ENCODE measurements at regions not wholly inside any gene's neighbourhood (a gene's known extent, or its start where the extent isn't known, plus 50 kb on each side); places are given as distances from the start of the nearest gene placed in this dataset.

DNA sequence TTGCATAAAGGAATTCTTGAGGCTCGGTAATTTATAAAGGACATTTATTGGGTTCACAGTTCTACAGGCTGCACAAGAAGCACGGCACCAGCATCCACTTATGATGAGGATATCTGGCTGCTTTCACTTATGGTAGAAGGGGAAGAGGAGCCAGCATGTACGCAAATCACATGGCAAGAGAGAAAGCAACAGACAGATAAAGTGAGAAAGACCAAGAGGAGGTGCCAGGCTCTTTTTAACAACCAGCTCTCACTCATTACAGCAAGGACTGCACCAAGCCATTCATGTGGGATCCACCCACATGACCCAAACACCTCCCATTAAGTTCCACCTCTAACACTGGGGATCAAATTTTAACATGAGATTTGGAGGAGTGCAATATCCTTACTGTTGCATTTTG lies 1198.2 kb downstream of the ADGRL3 start:
- no peak overlapping the region for H2AFZ ChIP-seq (ENCODE audit: low read depth)
- no peaks in the 10 kb centered on the region for H3F3A ChIP-seq (replicated peaks; ENCODE audit: insufficient read depth)
- no peaks in the 10 kb centered on the region for H3K79me2 ChIP-seq (ENCODE audit: insufficient read depth)
- H3K4me3 ChIP-seq (ENCODE audit: low read depth in 2 of 2, low read length in 1 of 2), result no peak overlapping the region
- WGBS (ENCODE audit: low lambda C conversion rate), result 53% methylated on average over 3 of the region's 3 CpGs
- ChIA-PET POLR2A (no interaction called here), CTCF (interaction anchor here (0.7 kb wide), 1 partner anchor 13 kb away, joined by 3 read pairs; no protein-coding TSS in a partner anchor)
- TF ChIP-seq RAD21 (IDR thresholded peaks at IDR 0.05; ENCODE audit: low read length) (no peak), SMC3 (IDR thresholded peaks at IDR 0.05; ENCODE audit: low read depth, low read length) (no peak), POLR2AphosphoS5 (IDR thresholded peaks at IDR 0.05; ENCODE audit: low read depth, low read length) (no peak), EP300 (IDR thresholded peaks at IDR 0.05; ENCODE audit: borderline replicate concordance in 1 of 2, low read depth in 1 of 2, low read length in 1 of 2) (no peak), FOSL2 (IDR thresholded peaks at IDR 0.05; ENCODE audit: borderline replicate concordance, low read depth) (no peak)
- no peaks in the 10 kb centered on the region for H4K20me1 ChIP-seq (ENCODE audit: insufficient read depth)
- no peaks in the 10 kb centered on the region for H3K36me3 ChIP-seq (replicated peaks in 1 of 2; ENCODE audit: control insufficient read depth in 1 of 2, insufficient read depth in 2 of 2, low read length in 1 of 2)
- no peaks in the 10 kb centered on the region for H3K4me1 ChIP-seq (ENCODE audit: control insufficient read depth in 1 of 2, insufficient read depth in 2 of 2, low read depth in 1 of 2, low read length in 1 of 2)
- no peaks in the 10 kb centered on the region for H3K9me3 ChIP-seq
- no peak overlapping the region for H3K27ac ChIP-seq (ENCODE audit: low read depth in 2 of 2, low read length in 1 of 2)
- H3K4me2 ChIP-seq, result no peak overlapping the region
- no peak overlapping the region for H3K9ac ChIP-seq
- no peaks in the 10 kb centered on the region for H3K9me2 ChIP-seq
- H3K27me3 ChIP-seq (ENCODE audit: insufficient read depth), result no peaks in the 10 kb centered on the region
- no peak for DNase-seq

DNA sequence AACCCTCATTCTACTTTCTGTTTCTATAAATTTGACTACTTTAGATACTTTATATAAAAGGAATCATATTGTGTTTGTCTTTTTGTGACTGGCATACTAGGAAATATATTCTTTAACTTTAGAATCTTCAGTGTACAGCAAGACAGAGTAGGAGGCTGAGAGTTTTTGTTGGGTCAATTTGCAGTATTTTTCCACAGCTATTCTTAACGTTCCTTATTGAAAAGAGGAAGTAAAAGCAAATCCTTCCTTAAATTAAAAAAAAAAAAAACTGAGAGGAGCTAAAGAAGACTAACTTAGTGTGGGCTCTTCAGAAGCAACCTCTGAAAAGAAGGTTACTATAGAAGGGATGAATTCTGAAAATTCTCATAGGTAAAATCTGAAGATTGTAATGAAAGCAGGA lies 1194.6 kb downstream of the ADGRL3 start:
- no peak for TF ChIP-seq FOSL2 (IDR thresholded peaks at IDR 0.05; ENCODE audit: borderline replicate concordance, low read depth)
- no peak for TF ChIP-seq EP300 (IDR thresholded peaks at IDR 0.05; ENCODE audit: borderline replicate concordance in 1 of 2, low read depth in 1 of 2, low read length in 1 of 2)
- TF ChIP-seq RFX5 (IDR thresholded peaks at IDR 0.05; ENCODE audit: low read length), result no peak
- TF ChIP-seq TEAD4 (IDR thresholded peaks at IDR 0.05; ENCODE audit: borderline replicate concordance, insufficient read depth), result no peak
- no peak for TF ChIP-seq POLR2AphosphoS5 (IDR thresholded peaks at IDR 0.05; ENCODE audit: low read depth, low read length)
- Histone ChIP-seq H3K4me2 (no peak overlapping the region), H3F3A (replicated peaks; ENCODE audit: insufficient read depth) (no peaks in the 10 kb centered on the region), H3K4me3 (ENCODE audit: low read depth in 2 of 2, low read length in 1 of 2) (no peak overlapping the region), H3K9me3 (no peaks in the 10 kb centered on the region), H3K4me1 (ENCODE audit: control insufficient read depth in 1 of 2, insufficient read depth in 2 of 2, low read depth in 1 of 2, low read length in 1 of 2) (no peaks in the 10 kb centered on the region), H3K27ac (ENCODE audit: low read depth in 2 of 2, low read length in 1 of 2) (no peak overlapping the region), H2AFZ (ENCODE audit: low read depth) (peak overlapping the region; percentile 59; the same call in 1 of the 2 replicates), H4K20me1 (ENCODE audit: insufficient read depth) (no peaks in the 10 kb centered on the region), H3K9ac (no peak overlapping the region), H3K36me3 (replicated peaks in 1 of 2; ENCODE audit: control insufficient read depth in 1 of 2, insufficient read depth in 2 of 2, low read length in 1 of 2) (no peaks in the 10 kb centered on the region), H3K79me2 (ENCODE audit: insufficient read depth) (no peaks in the 10 kb centered on the region), H3K27me3 (ENCODE audit: insufficient read depth) (no peaks in the 10 kb centered on the region), H3K9me2 (no peaks in the 10 kb centered on the region)
- POLR2A ChIA-PET, result no interaction called here
- CTCF ChIA-PET, result no interaction called here
- DNase-seq, result no peak
- 13% methylated on average over 1 of the region's 1 CpG for WGBS (ENCODE audit: low lambda C conversion rate)

DNA sequence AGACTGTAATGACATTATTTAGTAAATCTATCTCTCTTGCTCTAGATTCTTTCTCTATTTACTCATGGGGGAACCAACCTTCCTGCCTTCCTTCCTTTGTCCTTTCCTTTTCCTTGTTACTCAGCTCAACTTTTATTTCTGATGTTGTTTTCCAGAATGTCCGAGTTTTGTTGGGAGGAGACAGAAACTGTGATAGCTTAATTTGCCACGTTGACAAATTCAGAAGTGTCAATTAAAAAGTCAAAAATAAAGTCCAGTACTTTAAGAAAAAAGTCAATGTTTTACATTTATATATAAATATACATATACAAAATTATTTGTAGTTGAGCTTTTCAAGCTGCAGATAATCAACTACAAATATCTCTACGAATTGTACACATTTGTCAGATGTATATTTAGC lies 1187.7 kb downstream of the ADGRL3 start:
- TF ChIP-seq FOXJ3 (CRISPR knock-in tag; IDR thresholded peaks at IDR 0.05) (no peak), TEAD4 (IDR thresholded peaks at IDR 0.05; ENCODE audit: borderline replicate concordance, insufficient read depth) (no peak), FOSL2 (IDR thresholded peaks at IDR 0.05; ENCODE audit: borderline replicate concordance, low read depth) (no peak), CHD2 (IDR thresholded peaks at IDR 0.05; ENCODE audit: low read length, partially characterized antibody) (no peak), SIN3A (IDR thresholded peaks at IDR 0.05; ENCODE audit: borderline replicate concordance, low read depth, low read length) (no peak), EP300 (IDR thresholded peaks at IDR 0.05; ENCODE audit: borderline replicate concordance in 1 of 2, low read depth in 1 of 2, low read length in 1 of 2) (no peak), RAD21 (IDR thresholded peaks at IDR 0.05; ENCODE audit: low read length) (no peak)
- TF ChIP-seq, protein P1, sequence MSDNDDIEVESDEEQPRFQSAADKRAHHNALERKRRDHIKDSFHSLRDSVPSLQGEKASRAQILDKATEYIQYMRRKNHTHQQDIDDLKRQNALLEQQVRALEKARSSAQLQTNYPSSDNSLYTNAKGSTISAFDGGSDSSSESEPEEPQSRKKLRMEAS (IDR thresholded peaks at IDR 0.05; ENCODE audit: low read depth), result no peak
- TF ChIP-seq, protein P2, sequence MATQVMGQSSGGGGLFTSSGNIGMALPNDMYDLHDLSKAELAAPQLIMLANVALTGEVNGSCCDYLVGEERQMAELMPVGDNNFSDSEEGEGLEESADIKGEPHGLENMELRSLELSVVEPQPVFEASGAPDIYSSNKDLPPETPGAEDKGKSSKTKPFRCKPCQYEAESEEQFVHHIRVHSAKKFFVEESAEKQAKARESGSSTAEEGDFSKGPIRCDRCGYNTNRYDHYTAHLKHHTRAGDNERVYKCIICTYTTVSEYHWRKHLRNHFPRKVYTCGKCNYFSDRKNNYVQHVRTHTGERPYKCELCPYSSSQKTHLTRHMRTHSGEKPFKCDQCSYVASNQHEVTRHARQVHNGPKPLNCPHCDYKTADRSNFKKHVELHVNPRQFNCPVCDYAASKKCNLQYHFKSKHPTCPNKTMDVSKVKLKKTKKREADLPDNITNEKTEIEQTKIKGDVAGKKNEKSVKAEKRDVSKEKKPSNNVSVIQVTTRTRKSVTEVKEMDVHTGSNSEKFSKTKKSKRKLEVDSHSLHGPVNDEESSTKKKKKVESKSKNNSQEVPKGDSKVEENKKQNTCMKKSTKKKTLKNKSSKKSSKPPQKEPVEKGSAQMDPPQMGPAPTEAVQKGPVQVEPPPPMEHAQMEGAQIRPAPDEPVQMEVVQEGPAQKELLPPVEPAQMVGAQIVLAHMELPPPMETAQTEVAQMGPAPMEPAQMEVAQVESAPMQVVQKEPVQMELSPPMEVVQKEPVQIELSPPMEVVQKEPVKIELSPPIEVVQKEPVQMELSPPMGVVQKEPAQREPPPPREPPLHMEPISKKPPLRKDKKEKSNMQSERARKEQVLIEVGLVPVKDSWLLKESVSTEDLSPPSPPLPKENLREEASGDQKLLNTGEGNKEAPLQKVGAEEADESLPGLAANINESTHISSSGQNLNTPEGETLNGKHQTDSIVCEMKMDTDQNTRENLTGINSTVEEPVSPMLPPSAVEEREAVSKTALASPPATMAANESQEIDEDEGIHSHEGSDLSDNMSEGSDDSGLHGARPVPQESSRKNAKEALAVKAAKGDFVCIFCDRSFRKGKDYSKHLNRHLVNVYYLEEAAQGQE (IDR thresholded peaks at IDR 0.05; ENCODE audit: low read depth, low read length), result no peak
- TF ChIP-seq, protein P3, sequence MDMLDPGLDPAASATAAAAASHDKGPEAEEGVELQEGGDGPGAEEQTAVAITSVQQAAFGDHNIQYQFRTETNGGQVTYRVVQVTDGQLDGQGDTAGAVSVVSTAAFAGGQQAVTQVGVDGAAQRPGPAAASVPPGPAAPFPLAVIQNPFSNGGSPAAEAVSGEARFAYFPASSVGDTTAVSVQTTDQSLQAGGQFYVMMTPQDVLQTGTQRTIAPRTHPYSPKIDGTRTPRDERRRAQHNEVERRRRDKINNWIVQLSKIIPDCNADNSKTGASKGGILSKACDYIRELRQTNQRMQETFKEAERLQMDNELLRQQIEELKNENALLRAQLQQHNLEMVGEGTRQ (IDR thresholded peaks at IDR 0.05; ENCODE audit: borderline replicate concordance, low read depth, low read length), result no peak
- TF ChIP-seq, protein P4, sequence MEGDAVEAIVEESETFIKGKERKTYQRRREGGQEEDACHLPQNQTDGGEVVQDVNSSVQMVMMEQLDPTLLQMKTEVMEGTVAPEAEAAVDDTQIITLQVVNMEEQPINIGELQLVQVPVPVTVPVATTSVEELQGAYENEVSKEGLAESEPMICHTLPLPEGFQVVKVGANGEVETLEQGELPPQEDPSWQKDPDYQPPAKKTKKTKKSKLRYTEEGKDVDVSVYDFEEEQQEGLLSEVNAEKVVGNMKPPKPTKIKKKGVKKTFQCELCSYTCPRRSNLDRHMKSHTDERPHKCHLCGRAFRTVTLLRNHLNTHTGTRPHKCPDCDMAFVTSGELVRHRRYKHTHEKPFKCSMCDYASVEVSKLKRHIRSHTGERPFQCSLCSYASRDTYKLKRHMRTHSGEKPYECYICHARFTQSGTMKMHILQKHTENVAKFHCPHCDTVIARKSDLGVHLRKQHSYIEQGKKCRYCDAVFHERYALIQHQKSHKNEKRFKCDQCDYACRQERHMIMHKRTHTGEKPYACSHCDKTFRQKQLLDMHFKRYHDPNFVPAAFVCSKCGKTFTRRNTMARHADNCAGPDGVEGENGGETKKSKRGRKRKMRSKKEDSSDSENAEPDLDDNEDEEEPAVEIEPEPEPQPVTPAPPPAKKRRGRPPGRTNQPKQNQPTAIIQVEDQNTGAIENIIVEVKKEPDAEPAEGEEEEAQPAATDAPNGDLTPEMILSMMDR (IDR thresholded peaks at IDR 0.05), result no peak
- POLR2A ChIA-PET, result no interaction called here
- Histone ChIP-seq H3K9me2 (no peaks in the 10 kb centered on the region), H3K27ac (ENCODE audit: low read depth in 2 of 2, low read length in 1 of 2) (no peak overlapping the region), H3K27me3 (ENCODE audit: insufficient read depth) (no peaks in the 10 kb centered on the region), H3K9ac (no peak overlapping the region), H3K4me3 (ENCODE audit: low read depth in 2 of 2, low read length in 1 of 2) (no peak overlapping the region), H3F3A (replicated peaks; ENCODE audit: insufficient read depth) (no peaks in the 10 kb centered on the region), H4K20me1 (ENCODE audit: insufficient read depth) (no peaks in the 10 kb centered on the region), H3K9me3 (no peaks in the 10 kb centered on the region), H2AFZ (ENCODE audit: low read depth) (no peak overlapping the region), H3K4me2 (no peak overlapping the region), H3K79me2 (ENCODE audit: insufficient read depth) (no peaks in the 10 kb centered on the region), H3K4me1 (ENCODE audit: control insufficient read depth in 1 of 2, insufficient read depth in 2 of 2, low read depth in 1 of 2, low read length in 1 of 2) (no peaks in the 10 kb centered on the region), H3K36me3 (replicated peaks in 1 of 2; ENCODE audit: control insufficient read depth in 1 of 2, insufficient read depth in 2 of 2, low read length in 1 of 2) (no peaks in the 10 kb centered on the region)
- CTCF ChIA-PET, result no interaction called here
- no peak for DNase-seq
- 28% methylated on average over 3 of the region's 3 CpGs for WGBS (ENCODE audit: low lambda C conversion rate)
